Fibroblast of villous mesenchyme (primary cell): ENCODE measurements at regions not wholly inside any gene's neighbourhood (a gene's known extent, or its start where the extent isn't known, plus 50 kb on each side); places are given as distances from the start of the nearest gene placed in this dataset.
A peak's percentile ranks its signal among the peaks of the same experiment; 100 is the strongest.

Experiments
- DNase-seq: peaks from one replicate; pipeline ENCODE4 v3.0.0-alpha.2; 2010; ENCODE audit warnings: low read depth
- H3K4me3 ChIP-seq: 2 replicates; pipeline ENCODE4 v1.5.1; 2011; ENCODE audit warnings: low read depth, mild to moderate bottlenecking, low read length
- CTCF ChIP-seq: IDR thresholded peaks from 2 replicates; pipeline ENCODE4 v1.5.1; 2012; ENCODE audit warnings: low read depth, mild to moderate bottlenecking, low read length; ENCODE audit not compliant: insufficient read depth

DNA sequence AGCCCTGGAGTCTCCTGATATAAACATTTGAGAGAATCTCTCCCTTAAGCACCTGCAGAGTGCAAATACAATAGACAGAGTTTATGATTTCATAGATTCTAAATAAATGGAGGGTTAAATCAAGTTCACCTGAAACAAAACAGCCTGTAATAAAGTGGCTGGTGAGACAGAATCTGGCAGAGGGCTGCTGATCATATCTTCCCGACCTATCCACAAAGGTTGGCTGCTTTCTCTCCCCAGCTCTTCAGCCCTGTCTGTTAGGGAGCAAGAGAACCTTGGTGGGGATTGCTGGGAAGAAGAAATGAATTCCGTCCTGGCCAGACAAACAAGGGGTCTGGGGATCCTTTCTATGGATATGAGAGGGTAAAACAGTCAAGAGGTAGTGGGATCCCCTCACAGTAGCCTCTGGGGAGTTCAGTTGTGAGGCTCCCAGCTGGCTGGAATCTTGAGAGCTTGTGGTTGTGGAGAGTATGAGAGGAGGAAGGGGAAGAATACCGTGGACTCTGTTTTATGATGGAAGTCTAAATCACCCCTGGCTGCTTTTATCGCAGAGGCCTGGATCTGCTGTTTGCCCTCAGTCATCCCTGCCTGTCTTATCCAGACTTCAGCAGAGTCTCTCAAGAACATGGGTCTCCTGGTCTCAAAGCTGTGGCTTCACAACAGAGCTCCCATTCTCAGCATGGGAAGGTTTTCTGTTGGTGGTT lies 451.3 kb downstream of the NTRK3 start:
- H3K4me3 ChIP-seq = no peak overlapping the region
- no peak for TF ChIP-seq CTCF
- no peak for DNase-seq

DNA sequence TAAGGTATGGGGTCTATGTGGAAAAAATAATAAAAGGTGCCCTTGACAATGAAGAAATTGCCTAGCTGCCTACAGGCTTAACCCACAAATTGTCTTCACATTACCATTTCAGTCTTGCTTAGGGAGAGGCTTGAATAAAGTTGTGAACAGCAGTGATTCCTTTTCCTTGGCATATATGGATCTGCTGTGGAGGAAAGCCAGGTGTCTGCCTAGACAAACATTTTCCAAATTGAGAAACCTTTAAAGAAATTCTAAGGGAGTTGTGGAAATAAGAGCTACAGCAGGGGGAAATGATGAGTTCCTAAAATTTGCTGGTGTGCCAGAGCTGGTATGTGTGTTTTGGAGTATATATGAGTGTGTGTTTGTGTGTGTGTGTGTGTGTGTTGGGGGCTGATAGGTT lies 452.1 kb downstream of the NTRK3 start:
- TF ChIP-seq CTCF = no peak
- H3K4me3 ChIP-seq = no peak overlapping the region
- no peak for DNase-seq

- no peak overlapping the region for H3K4me3 ChIP-seq
- no peak for TF ChIP-seq CTCF
- no peak for DNase-seq
Observed at GRCh38 chr15:87799838-87800237, 456.7 kb downstream of the NTRK3 start.

GRCh38 chr15:87799428-87799827 lies 457.1 kb downstream of the NTRK3 start:
- no peak overlapping the region for H3K4me3 ChIP-seq
- TF ChIP-seq CTCF = no peak
- no peak for DNase-seq

- no peak for TF ChIP-seq CTCF
- no peak overlapping the region for H3K4me3 ChIP-seq
Observed at GRCh38 chr15:87793725-87794124, 462.8 kb downstream of the NTRK3 start.

DNA sequence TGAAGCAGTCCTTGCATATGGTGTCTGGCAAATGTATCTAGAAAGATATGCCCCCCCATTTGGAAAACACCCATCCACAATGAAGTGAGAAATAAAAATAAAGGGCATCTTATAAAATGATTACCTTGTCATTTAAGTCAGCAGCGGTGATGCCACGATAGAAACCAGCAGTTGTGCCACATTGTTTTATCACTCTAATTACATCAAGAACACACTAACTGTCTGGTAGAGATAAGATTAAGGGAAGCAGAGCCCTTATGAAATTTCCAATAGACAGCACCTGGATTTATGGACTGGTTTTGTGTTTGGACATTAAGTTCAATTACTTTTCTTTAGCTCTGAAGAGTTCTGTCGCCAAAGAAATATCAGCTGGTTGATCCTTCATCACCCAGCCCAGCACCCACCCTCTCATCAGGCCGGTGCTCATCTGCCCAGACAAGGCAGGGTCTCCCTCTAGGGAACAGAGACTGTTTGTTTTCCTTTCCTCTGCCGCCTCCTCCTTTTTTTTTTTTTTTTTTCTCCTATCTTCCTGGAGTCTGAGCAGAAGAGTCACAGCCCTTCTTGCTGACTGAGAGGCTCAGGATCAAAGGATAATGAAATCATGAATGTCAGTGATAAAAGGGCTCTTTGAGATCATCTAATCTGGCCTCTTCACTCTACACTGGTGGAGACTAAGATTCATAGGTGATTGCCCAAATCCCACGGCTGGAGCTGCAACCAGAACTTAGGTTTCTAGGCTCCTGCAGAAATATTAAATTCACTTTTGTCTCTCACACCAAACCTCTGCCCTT lies 464.1 kb downstream of the NTRK3 start:
- no peak for TF ChIP-seq CTCF
- DNase-seq = no peak
- H3K4me3 ChIP-seq = no peak overlapping the region

More at GRCh38 chr15:87793725-87794124, 462.8 kb downstream of the NTRK3 start:
- peak; percentile 4 for DNase-seq
